ENCODE measurements at regions not wholly inside any gene's neighbourhood (a gene's known extent, or its start where the extent isn't known, plus 50 kb on each side); places are given as distances from the start of the nearest gene placed in this dataset.

GRCh38 chr1:173268786-173269277 lies 61.7 kb upstream of the TNFSF4 start:
- TF ChIP-seq POLR2AphosphoS5 (IDR thresholded peaks at IDR 0.05) (no peak), POLR2A (IDR thresholded peaks at IDR 0.05; ENCODE audit: low read depth) (no peak), CTCF (IDR thresholded peaks at IDR 0.05) (no peak), EP300 (IDR thresholded peaks at IDR 0.05) (no peak)
